ENCODE measurements at regions not wholly inside any gene's neighbourhood (a gene's known extent, or its start where the extent isn't known, plus 50 kb on each side); places are given as distances from the start of the nearest gene placed in this dataset.

GRCh38 chr2:51483720-51484119 lies 451.8 kb upstream of the NRXN1 start (continued):
- TF ChIP-seq EZH2phosphoT487 (IDR thresholded peaks at IDR 0.05; ENCODE audit: unreplicated experiment) (no peak), ZNF462 (CRISPR knock-in tag; IDR thresholded peaks at IDR 0.05) (no peak)

GRCh38 chr2:51472783-51473182 lies 440.9 kb upstream of the NRXN1 start:
- Histone ChIP-seq H4K20me1 (replicated peaks; ENCODE audit: insufficient read depth) (no peaks in the 10 kb centered on the region), H3F3A (replicated peaks; ENCODE audit: low read depth) (no peaks in the 10 kb centered on the region), H2AFZ (no peak overlapping the region), H3K27me3 (ENCODE audit: insufficient read depth) (no peaks in the 10 kb centered on the region), H3K36me3 (ENCODE audit: insufficient read depth) (no peaks in the 10 kb centered on the region), H3K4me1 (ENCODE audit: insufficient read depth) (no peaks in the 10 kb centered on the region), H3K79me2 (replicated peaks; ENCODE audit: insufficient read depth) (no peaks in the 10 kb centered on the region), H3K4me2 (no peak overlapping the region), H3K9me2 (ENCODE audit: insufficient read depth) (no peaks in the 10 kb centered on the region), H3K27ac (ENCODE audit: low read depth) (no peak overlapping the region), H3K4me3 (no peak overlapping the region)
- Mint-ChIP-seq H3K4me1 (no peaks in the 10 kb centered on the region), H3K9me3 (no peaks in the 10 kb centered on the region), H3K4me3 (no peak overlapping the region), H3K36me3 (ENCODE audit: low read depth) (no peaks in the 10 kb centered on the region), H3K27me3 (ENCODE audit: insufficient read depth, low read depth, poor library complexity) (no peaks in the 10 kb centered on the region), H3K27ac (peak overlapping the region; percentile 80; the same call in 1 of the 2 replicates)
- TF ChIP-seq ZNF462 (CRISPR knock-in tag; IDR thresholded peaks at IDR 0.05), result no peak
- no peak for DNase-seq (ENCODE audit: low spot score)
- ATAC-seq, result no peak

Data from GM23338 (cell line).